OCI-LY7 (cell line): ENCODE measurements at regions not wholly inside any gene's neighbourhood (a gene's known extent, or its start where the extent isn't known, plus 50 kb on each side); places are given as distances from the start of the nearest gene placed in this dataset.

Experiments
- CTCF ChIP-seq: fragments of 200-600 bp; sonication (generic); conservative IDR thresholded peaks from 2 replicates; pipeline ENCODE4 v1.5.1; 2014; ENCODE audit warnings: mild to moderate bottlenecking, antibody characterized with exemption, low read length, moderate library complexity, mixed read lengths
- EZH2phosphoT487 ChIP-seq: fragments of 200-600 bp; sonication (generic); IDR thresholded peaks from 2 replicates; pipeline ENCODE4 v1.6.1; 2018; ENCODE audit warnings: low read depth, borderline replicate concordance, mild to moderate bottlenecking, mixed run types, antibody characterized with exemption, low read length, moderate library complexity, mixed read lengths

GRCh38 chr1:148317288-148317985, 165.4 kb upstream of the NBPF11 start:
- no peak for TF ChIP-seq CTCF
- TF ChIP-seq EZH2phosphoT487: no peak
